PC-9 (cell line): ENCODE measurements at regions not wholly inside any gene's neighbourhood (a gene's known extent, or its start where the extent isn't known, plus 50 kb on each side); places are given as distances from the start of the nearest gene placed in this dataset.
"Not testable (repeated sequence)": the region's sequence is repeated elsewhere in the genome, so short reads cannot be mapped to it uniquely, and the experiment has no call there.

Experiments used
- BruUV-seq: library from RNA; stranded (reverse); fragments of 400-500 nt; replicated peaks from 2 replicates; lab custom pipeline; 2021; lab: Mats Ljungman, UMichigan
- CTCF ChIA-PET: fragments of 300-600 bp; sonication (Branson Sonifier 250); formaldehyde crosslinking; loops from one replicate; lab custom pipeline; 2022; ENCODE audit warnings: antibody characterized with exemption; lab: Charles Lee
- POLR2A ChIA-PET: fragments of 300-600 bp; sonication (Branson Sonifier 250); formaldehyde crosslinking; loops from one replicate; lab custom pipeline; 2022; ENCODE audit warnings: antibody characterized with exemption; ENCODE audit not compliant: unreplicated experiment; lab: Charles Lee
- DNase-seq, 2 experiments: peaks; one replicate each; pipeline versions ENCODE4 v3.0.0 to v3.0.0-alpha.2; 2015 to 2022; ENCODE audit warnings: mixed read lengths in 1 of 2
- H2AFZ ChIP-seq: fragments of 200-600 bp; sonication (generic); 2 replicates; pipeline ENCODE4 v1.8.1; 2017; ENCODE audit warnings: antibody characterized with exemption
- H3F3A ChIP-seq: fragments of 200-600 bp; sonication (generic); 2 replicates; pipeline ENCODE4 v1.8.1; 2017; ENCODE audit warnings: antibody characterized with exemption, mild to moderate bottlenecking, low read depth; ENCODE audit not compliant: insufficient read depth
- H3K27ac ChIP-seq: fragments of 200-600 bp; sonication (generic); 2 replicates; pipeline ENCODE4 v1.6.1; 2016; ENCODE audit warnings: mixed run types
- H3K27me3 ChIP-seq: fragments of 200-600 bp; sonication (generic); 2 replicates; pipeline ENCODE4 v1.6.1; 2016; ENCODE audit warnings: low read depth, mixed run types; ENCODE audit not compliant: insufficient read depth
- H3K36me3 ChIP-seq: fragments of 200-600 bp; sonication (generic); 2 replicates; pipeline ENCODE4 v1.6.1; 2016; ENCODE audit warnings: low read depth, mixed run types
- H3K4me1 ChIP-seq: fragments of 200-600 bp; sonication (generic); replicated peaks from 2 replicates; pipeline ENCODE4 v1.6.1; 2016; ENCODE audit warnings: mixed run types; ENCODE audit not compliant: insufficient read depth
- H3K4me2 ChIP-seq: fragments of 200-600 bp; sonication (generic); 2 replicates; pipeline ENCODE4 v1.6.1; 2017; ENCODE audit warnings: mixed run types
- H3K4me3 ChIP-seq: fragments of 200-600 bp; sonication (generic); 2 replicates; pipeline ENCODE4 v1.6.1; 2016; ENCODE audit warnings: mixed run types
- H3K79me2 ChIP-seq: fragments of 200-600 bp; sonication (generic); 2 replicates; pipeline ENCODE4 v1.6.1; 2017; ENCODE audit warnings: low read depth, mixed run types
- H3K9me2 ChIP-seq: fragments of 200-600 bp; sonication (generic); 2 replicates; pipeline ENCODE4 v1.8.1; 2017; ENCODE audit warnings: mild to moderate bottlenecking; ENCODE audit not compliant: insufficient read depth
- H3K9me3 ChIP-seq: fragments of 200-600 bp; sonication (generic); 2 replicates; pipeline ENCODE4 v1.8.1; 2016; ENCODE audit warnings: low read depth; ENCODE audit not compliant: insufficient read depth
- H4K20me1 ChIP-seq: fragments of 200-600 bp; sonication (generic); 2 replicates; pipeline ENCODE4 v1.8.1; 2017; ENCODE audit not compliant: insufficient read depth
- CTCF ChIP-seq: fragments of 200-600 bp; sonication (generic); conservative IDR thresholded peaks from 2 replicates; pipeline ENCODE4 v1.6.1; 2017; ENCODE audit warnings: mixed run types, antibody characterized with exemption, mild to moderate bottlenecking, moderate library complexity
- EZH2 ChIP-seq: fragments of 200-600 bp; sonication (generic); IDR thresholded peaks from 2 replicates; pipeline ENCODE4 v1.8.0; 2017; ENCODE audit warnings: antibody characterized with exemption, low read depth
- intact Hi-C: fragments of 100-400 bp; cut with micrococcal nuclease; formaldehyde crosslinking; loops from one replicate; pipeline ENCODE4 v1.10.0; 2022; ENCODE audit not compliant: unreplicated experiment

GRCh38 chr3:26484140-26484539 is 138.4 kb upstream of the LRRC3B start:
- H3K79me2 ChIP-seq = no peaks in the 10 kb centered on the region
- TF ChIP-seq EZH2 (no peak), CTCF (no peak)
- H3K27me3 ChIP-seq = peaks cover under 1% of the 10 kb centered on the region; the same call in 1 of the 2 replicates
- H3K4me1 ChIP-seq = no peaks in the 10 kb centered on the region
- H3F3A ChIP-seq = no peaks in the 10 kb centered on the region
- no TSS peak for BruUV-seq
- no peaks in the 10 kb centered on the region for H3K36me3 ChIP-seq
- H4K20me1 ChIP-seq = no peaks in the 10 kb centered on the region
- H2AFZ ChIP-seq = no peak overlapping the region
- H3K4me3 ChIP-seq = no peak overlapping the region
- no peak overlapping the region for H3K4me2 ChIP-seq
- no peak overlapping the region for H3K27ac ChIP-seq
- H3K9me2 ChIP-seq = no peaks in the 10 kb centered on the region
- no peak for DNase-seq
- ChIA-PET POLR2A (no interaction called here), CTCF (no interaction called here)
- H3K9me3 ChIP-seq = no peaks in the 10 kb centered on the region
- intact Hi-C loops = no loop called here

GRCh38 chr3:26498271-26498670 is 124.3 kb upstream of the LRRC3B start:
- no TSS peak for BruUV-seq
- H3K4me2 ChIP-seq = no peak overlapping the region
- intact Hi-C loops = no loop called here
- H3K79me2 ChIP-seq = no peaks in the 10 kb centered on the region
- no peaks in the 10 kb centered on the region for H3K9me2 ChIP-seq
- DNase-seq = no peak
- TF ChIP-seq EZH2 = no peak
- TF ChIP-seq CTCF = no peak
- no peak overlapping the region for H2AFZ ChIP-seq
- H3K27ac ChIP-seq = no peak overlapping the region
- H3K9me3 ChIP-seq = no peaks in the 10 kb centered on the region
- no peak overlapping the region for H3K4me3 ChIP-seq
- ChIA-PET POLR2A (no interaction called here), CTCF (no interaction called here)
- H4K20me1 ChIP-seq = no peaks in the 10 kb centered on the region
- no peaks in the 10 kb centered on the region for H3K36me3 ChIP-seq
- no peaks in the 10 kb centered on the region for H3K27me3 ChIP-seq
- H3F3A ChIP-seq = no peaks in the 10 kb centered on the region
- no peaks in the 10 kb centered on the region for H3K4me1 ChIP-seq

- ChIA-PET POLR2A (no interaction called here), CTCF (no interaction called here)
- no peaks in the 10 kb centered on the region for H4K20me1 ChIP-seq
- H3K9me3 ChIP-seq = no peaks in the 10 kb centered on the region
- H2AFZ ChIP-seq = no peak overlapping the region
- H3F3A ChIP-seq = no peaks in the 10 kb centered on the region
- intact Hi-C loops = no loop called here
- no peak overlapping the region for H3K27ac ChIP-seq
- H3K27me3 ChIP-seq = no peaks in the 10 kb centered on the region
- H3K4me2 ChIP-seq = no peak overlapping the region
- no peaks in the 10 kb centered on the region for H3K4me1 ChIP-seq
- no peaks in the 10 kb centered on the region for H3K9me2 ChIP-seq
- H3K79me2 ChIP-seq = no peaks in the 10 kb centered on the region
- BruUV-seq = no TSS peak
- H3K4me3 ChIP-seq = no peak overlapping the region
- DNase-seq = no peak
- no peaks in the 10 kb centered on the region for H3K36me3 ChIP-seq
- no peak for TF ChIP-seq CTCF
- TF ChIP-seq EZH2 = no peak
These were observed 117.2 kb upstream of the LRRC3B start for GRCh38 chr3:26505399-26505798.

GRCh38 chr3:26514445-26515029 is 108.0 kb upstream of the LRRC3B start:
- H3K27ac ChIP-seq, H3K9me3 ChIP-seq, intact Hi-C loops, H3K27me3 ChIP-seq, H3K79me2 ChIP-seq, H2AFZ ChIP-seq, H4K20me1 ChIP-seq, H3K4me3 ChIP-seq, POLR2A ChIA-PET, DNase-seq, H3K4me1 ChIP-seq, H3F3A ChIP-seq, H3K4me2 ChIP-seq, H3K36me3 ChIP-seq, H3K9me2 ChIP-seq, CTCF ChIA-PET, BruUV-seq: not testable (repeated sequence)
